ENCODE measurements at regions not wholly inside any gene's neighbourhood (a gene's known extent, or its start where the extent isn't known, plus 50 kb on each side); places are given as distances from the start of the nearest gene placed in this dataset.

DNA sequence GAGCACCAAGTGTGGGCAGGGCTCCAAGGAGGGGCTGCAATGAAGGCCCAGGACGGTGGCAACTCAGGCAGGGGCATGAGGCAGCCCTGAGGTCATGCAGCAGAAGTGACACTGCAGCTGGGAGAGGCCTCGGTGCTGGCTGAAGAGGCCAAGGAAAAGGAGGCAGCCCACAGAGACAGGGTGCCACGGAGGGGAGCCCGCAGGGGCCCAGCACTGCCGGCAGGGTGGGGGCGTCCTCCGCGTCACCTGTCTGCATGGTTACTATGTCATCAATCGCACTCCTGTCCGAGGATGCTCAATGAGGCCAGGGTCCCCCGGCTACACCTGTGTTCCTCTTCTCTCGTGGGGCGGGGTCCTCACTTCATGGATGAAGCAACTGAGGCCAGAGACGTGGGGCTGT lies 123.1 kb downstream of the TUBA3C start:
- Histone ChIP-seq H2AK9ac (replicated peaks; ENCODE audit: low read depth, low read length, poor library complexity) (no peak overlapping the region), H3K4me2 (ENCODE audit: low read depth, low read length) (no peak overlapping the region), H3K4ac (ENCODE audit: low read depth, low read length) (no peak overlapping the region), H3K27ac (ENCODE audit: insufficient read depth, low read length) (no peak overlapping the region), H3K9me3 (ENCODE audit: control insufficient read depth, insufficient read depth, low read length) (peaks cover 70% of the 10 kb centered on the region), H3K18ac (ENCODE audit: low read depth, low read length) (no peak overlapping the region), H3K9me1 (ENCODE audit: insufficient read depth, low read length) (no peaks in the 10 kb centered on the region), H2AFZ (replicated peaks; ENCODE audit: low read length, poor library complexity) (no peak overlapping the region), H3K23ac (ENCODE audit: low read depth, low read length) (no peak overlapping the region), H3K4me3 (ENCODE audit: insufficient read depth, low read depth, low read length) (no peak overlapping the region), H3K56ac (ENCODE audit: extremely low read depth, insufficient read depth, low read length) (no peak overlapping the region), H3K79me1 (ENCODE audit: low read depth in 1 of 2, low read length in 2 of 2) (no peaks in the 10 kb centered on the region), H2BK5ac (ENCODE audit: low read depth, low read length, poor library complexity, severe bottlenecking) (no peak overlapping the region), H3K36me3 (ENCODE audit: control insufficient read depth, insufficient read depth, low read length) (no peaks in the 10 kb centered on the region), H2BK15ac (ENCODE audit: low read depth, low read length) (no peak overlapping the region), H4K5ac (ENCODE audit: low read depth, low read length) (no peak overlapping the region), H2BK20ac (ENCODE audit: low read depth, low read length) (no peak overlapping the region), H4K20me1 (ENCODE audit: insufficient read depth, low read length) (no peaks in the 10 kb centered on the region), H2BK120ac (ENCODE audit: low read depth, low read length) (no peak overlapping the region), H4K8ac (ENCODE audit: low read depth in 2 of 2, low read length in 2 of 2) (no peak overlapping the region), H3K9ac (ENCODE audit: low read depth, low read length) (no peak overlapping the region), H3K4me1 (ENCODE audit: control insufficient read depth, insufficient read depth, low read length) (no peaks in the 10 kb centered on the region), H3K27me3 (ENCODE audit: control insufficient read depth, insufficient read depth, low read length) (no peaks in the 10 kb centered on the region), H4K91ac (ENCODE audit: insufficient read depth, low read depth, low read length) (no peak overlapping the region), H2AK5ac (ENCODE audit: low read depth, low read length) (no peak overlapping the region), H3K14ac (replicated peaks; ENCODE audit: low read depth, low read length) (no peak overlapping the region)
- in situ Hi-C loops (cut with MboI; ENCODE audit: low sequenced_read_pairs), result no loop called here
- no TSS peak for BruUV-seq (replicated peaks)
- CTCF ChIA-PET, result interaction anchor here (0.6 kb wide), 1 partner anchor 23 kb away, joined by 6 read pairs; no protein-coding TSS in a partner anchor
- ATAC-seq (ENCODE audit: low read depth), result no peak
- dilution Hi-C loops (cut with HindIII; ENCODE audit: low sequenced_read_pairs, unreplicated experiment), result no loop called here
- intact Hi-C loops (cut with micrococcal nuclease), result no loop called here
- no peak for TF ChIP-seq MAZ (IDR thresholded peaks at IDR 0.05; ENCODE audit: borderline replicate concordance, low read depth, low read length)
- no peak for TF ChIP-seq SMC3 (IDR thresholded peaks at IDR 0.05; ENCODE audit: low read depth, low read length)
- TF ChIP-seq RFX5 (IDR thresholded peaks at IDR 0.05; ENCODE audit: low read depth, low read length), result no peak
- no peak for TF ChIP-seq POLR2A (IDR thresholded peaks at IDR 0.05; ENCODE audit: low read depth, low read length)
- TF ChIP-seq, protein P1, sequence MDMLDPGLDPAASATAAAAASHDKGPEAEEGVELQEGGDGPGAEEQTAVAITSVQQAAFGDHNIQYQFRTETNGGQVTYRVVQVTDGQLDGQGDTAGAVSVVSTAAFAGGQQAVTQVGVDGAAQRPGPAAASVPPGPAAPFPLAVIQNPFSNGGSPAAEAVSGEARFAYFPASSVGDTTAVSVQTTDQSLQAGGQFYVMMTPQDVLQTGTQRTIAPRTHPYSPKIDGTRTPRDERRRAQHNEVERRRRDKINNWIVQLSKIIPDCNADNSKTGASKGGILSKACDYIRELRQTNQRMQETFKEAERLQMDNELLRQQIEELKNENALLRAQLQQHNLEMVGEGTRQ (IDR thresholded peaks at IDR 0.05; ENCODE audit: low read depth, low read length), result no peak
- no peak for TF ChIP-seq FOS (IDR thresholded peaks at IDR 0.05; ENCODE audit: low read depth, low read length)
- TF ChIP-seq NFE2L2 (IDR thresholded peaks at IDR 0.05; ENCODE audit: low read depth, low read length), result no peak
- 49% methylated on average over 6 of the region's 14 CpGs; no CpG with 5 or more reads in 1 of the 2 experiments for WGBS, 2 experiments (ENCODE audit: extremely low coverage in 2 of 2, insufficient read length in 1 of 2)
- POLR2A ChIA-PET (ENCODE audit: unreplicated experiment), result no interaction called here
- DNase-seq, result no peak
